ENCODE measurements at regions not wholly inside any gene's neighbourhood (a gene's known extent, or its start where the extent isn't known, plus 50 kb on each side); places are given as distances from the start of the nearest gene placed in this dataset.

DNA sequence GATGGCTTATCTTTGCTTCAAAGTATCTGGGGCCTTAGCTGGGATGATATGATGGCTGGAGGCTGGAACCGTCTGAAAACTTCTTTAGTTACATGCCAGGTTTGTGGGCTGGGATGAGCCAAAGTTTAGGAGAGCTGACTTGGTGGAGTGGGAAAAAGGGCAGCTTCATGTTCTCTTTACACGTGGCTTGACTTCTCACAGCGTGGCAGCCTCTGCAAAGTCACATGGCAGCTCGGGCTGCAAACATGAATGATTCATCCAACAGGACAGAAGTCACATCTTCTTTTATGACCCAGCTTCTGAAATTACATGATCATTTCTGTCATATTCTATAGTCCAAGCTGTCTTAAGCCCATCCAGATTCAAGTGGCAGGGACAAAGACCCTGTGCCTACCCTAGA lies 176.0 kb downstream of the OLFM4 start:
- TF ChIP-seq, protein P1, sequence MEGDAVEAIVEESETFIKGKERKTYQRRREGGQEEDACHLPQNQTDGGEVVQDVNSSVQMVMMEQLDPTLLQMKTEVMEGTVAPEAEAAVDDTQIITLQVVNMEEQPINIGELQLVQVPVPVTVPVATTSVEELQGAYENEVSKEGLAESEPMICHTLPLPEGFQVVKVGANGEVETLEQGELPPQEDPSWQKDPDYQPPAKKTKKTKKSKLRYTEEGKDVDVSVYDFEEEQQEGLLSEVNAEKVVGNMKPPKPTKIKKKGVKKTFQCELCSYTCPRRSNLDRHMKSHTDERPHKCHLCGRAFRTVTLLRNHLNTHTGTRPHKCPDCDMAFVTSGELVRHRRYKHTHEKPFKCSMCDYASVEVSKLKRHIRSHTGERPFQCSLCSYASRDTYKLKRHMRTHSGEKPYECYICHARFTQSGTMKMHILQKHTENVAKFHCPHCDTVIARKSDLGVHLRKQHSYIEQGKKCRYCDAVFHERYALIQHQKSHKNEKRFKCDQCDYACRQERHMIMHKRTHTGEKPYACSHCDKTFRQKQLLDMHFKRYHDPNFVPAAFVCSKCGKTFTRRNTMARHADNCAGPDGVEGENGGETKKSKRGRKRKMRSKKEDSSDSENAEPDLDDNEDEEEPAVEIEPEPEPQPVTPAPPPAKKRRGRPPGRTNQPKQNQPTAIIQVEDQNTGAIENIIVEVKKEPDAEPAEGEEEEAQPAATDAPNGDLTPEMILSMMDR (conservative IDR thresholded peaks at IDR 0.05; ENCODE audit: low read depth, low read length): no peak
- TF ChIP-seq EZH2 (IDR thresholded peaks at IDR 0.05; ENCODE audit: borderline replicate concordance, low read depth, low read length, poor library complexity, severe bottlenecking): no peak

All from A673 (cell line).